Stimulated activated naive CD8-positive, alpha-beta T cell treated with anti-CD3 and anti-CD28 coated beads, Interleukin-15, amount 100 ng/mL, for 72 hours (primary cell): ENCODE measurements at regions not wholly inside any gene's neighbourhood (a gene's known extent, or its start where the extent isn't known, plus 50 kb on each side); places are given as distances from the start of the nearest gene placed in this dataset.
"Not testable (repeated sequence)": the region's sequence is repeated elsewhere in the genome, so short reads cannot be mapped to it uniquely, and the experiment has no call there.

ENCODE experiments used
- ATAC-seq: fragments of 150-1000 bp; cut with Tn5 transposase; 2 replicates; pipeline ENCODE4 v1.10.0; 2021; ENCODE audit warnings: mild to moderate bottlenecking, moderate library complexity
- DNase-seq, 2 donors: peaks; one replicate each; pipeline ENCODE4 v3.0.0; 2021 to 2022
- H3K27ac Mint-ChIP-seq, 2 donors: one replicate each; pipeline ENCODE4 v1.8.0; 2022; ENCODE audit warnings: mild to moderate bottlenecking in 2 of 2, mixed read lengths in 2 of 2, moderate library complexity in 2 of 2
- H3K27me3 Mint-ChIP-seq: one replicate; pipeline ENCODE4 v1.8.0; 2022; ENCODE audit warnings: mixed read lengths
- H3K4me1 Mint-ChIP-seq: one replicate; pipeline ENCODE4 v1.8.0; 2022; ENCODE audit warnings: mild to moderate bottlenecking, mixed read lengths
- H3K4me3 Mint-ChIP-seq, 2 donors: one replicate each; pipeline ENCODE4 v1.8.0; 2022; ENCODE audit warnings: mild to moderate bottlenecking in 2 of 2, mixed read lengths in 2 of 2, moderate library complexity in 1 of 2
- H3K9me3 Mint-ChIP-seq, 2 donors: one replicate each; pipeline ENCODE4 v1.8.0; 2022; ENCODE audit warnings: mixed read lengths in 2 of 2

GRCh38 chr6:131336596-131336995, 201.3 kb downstream of the AKAP7 start:
- DNase-seq, result no peak
- no peak overlapping the region for H3K4me3 Mint-ChIP-seq
- no peak for ATAC-seq
- no peak overlapping the region for H3K27ac Mint-ChIP-seq
- H3K4me1 Mint-ChIP-seq, result peaks cover 6% of the 10 kb centered on the region
- H3K27me3 Mint-ChIP-seq, result no peaks in the 10 kb centered on the region
- H3K9me3 Mint-ChIP-seq, result no peaks in the 10 kb centered on the region

- H3K4me3 Mint-ChIP-seq, ATAC-seq, H3K27me3 Mint-ChIP-seq, H3K27ac Mint-ChIP-seq, H3K9me3 Mint-ChIP-seq, DNase-seq: not testable (repeated sequence)
- peaks cover 14% of the 10 kb centered on the region for H3K4me1 Mint-ChIP-seq
These were observed 211.6 kb downstream of the AKAP7 start for GRCh38 chr6:131346896-131347295.

GRCh38 chr6:131348572-131348971, 213.3 kb downstream of the AKAP7 start:
- H3K4me1 Mint-ChIP-seq, result peaks cover 14% of the 10 kb centered on the region
- DNase-seq, result no peak
- ATAC-seq, result no peak
- no peaks in the 10 kb centered on the region for H3K9me3 Mint-ChIP-seq
- H3K27ac Mint-ChIP-seq, result peak overlapping the region; percentile 8 to 68
- no peaks in the 10 kb centered on the region for H3K27me3 Mint-ChIP-seq
- no peak overlapping the region for H3K4me3 Mint-ChIP-seq

GRCh38 chr6:131349199-131349598, 213.9 kb downstream of the AKAP7 start:
- Mint-ChIP-seq H3K4me3 (no peak overlapping the region), H3K27ac (no peak overlapping the region), H3K27me3 (no peaks in the 10 kb centered on the region), H3K9me3 (no peaks in the 10 kb centered on the region), H3K4me1 (peaks cover 14% of the 10 kb centered on the region)
- no peak for DNase-seq
- ATAC-seq, result no peak

GRCh38 chr6:131353106-131353505, 217.8 kb downstream of the AKAP7 start:
- Mint-ChIP-seq H3K4me1 (peaks cover 14% of the 10 kb centered on the region), H3K27ac (no peak overlapping the region), H3K4me3 (no peak overlapping the region), H3K9me3 (no peaks in the 10 kb centered on the region), H3K27me3 (no peaks in the 10 kb centered on the region)
- ATAC-seq (no peak), DNase-seq (no peak)

GRCh38 chr6:131353876-131354275, 218.6 kb downstream of the AKAP7 start:
- ATAC-seq (no peak), DNase-seq (no peak)
- no peaks in the 10 kb centered on the region for H3K9me3 Mint-ChIP-seq
- H3K4me3 Mint-ChIP-seq, result no peak overlapping the region
- peaks cover 6% of the 10 kb centered on the region for H3K4me1 Mint-ChIP-seq
- no peaks in the 10 kb centered on the region for H3K27me3 Mint-ChIP-seq
- H3K27ac Mint-ChIP-seq, result no peak overlapping the region

- DNase-seq (no peak), ATAC-seq (no peak)
- Mint-ChIP-seq H3K9me3 (no peaks in the 10 kb centered on the region), H3K27ac (no peak overlapping the region), H3K4me1 (peaks cover 1% of the 10 kb centered on the region), H3K27me3 (no peaks in the 10 kb centered on the region), H3K4me3 (no peak overlapping the region)
These were observed 218.7 kb upstream of the ARG1 start for GRCh38 chr6:131354356-131354755.

GRCh38 chr6:131356161-131356560, 216.9 kb upstream of the ARG1 start:
- Mint-ChIP-seq H3K9me3 (no peaks in the 10 kb centered on the region), H3K27ac (no peak overlapping the region)
- no peak for ATAC-seq

GRCh38 chr6:131357501-131357900, 215.5 kb upstream of the ARG1 start:
- H3K27me3 Mint-ChIP-seq, result no peaks in the 10 kb centered on the region
- no peaks in the 10 kb centered on the region for H3K4me1 Mint-ChIP-seq
- H3K27ac Mint-ChIP-seq, result no peak overlapping the region
- no peaks in the 10 kb centered on the region for H3K9me3 Mint-ChIP-seq
- DNase-seq (no peak), ATAC-seq (no peak)
- H3K4me3 Mint-ChIP-seq, result no peak overlapping the region

More at GRCh38 chr6:131356161-131356560, 216.9 kb upstream of the ARG1 start:
- Mint-ChIP-seq H3K4me3 (no peak overlapping the region), H3K27me3 (no peaks in the 10 kb centered on the region), H3K4me1 (no peaks in the 10 kb centered on the region)
- DNase-seq, result no peak

GRCh38 chr6:131362070-131362469, 211.0 kb upstream of the ARG1 start:
- Mint-ChIP-seq H3K9me3 (no peaks in the 10 kb centered on the region), H3K4me1 (peaks cover 16% of the 10 kb centered on the region), H3K27ac (no peak overlapping the region), H3K4me3 (no peak overlapping the region), H3K27me3 (no peaks in the 10 kb centered on the region)
- ATAC-seq, result no peak
- DNase-seq, result no peak

- no peak for ATAC-seq
- Mint-ChIP-seq H3K27ac (no peak overlapping the region), H3K27me3 (no peaks in the 10 kb centered on the region), H3K9me3 (no peaks in the 10 kb centered on the region), H3K4me3 (no peak overlapping the region), H3K4me1 (peaks cover 16% of the 10 kb centered on the region)
- DNase-seq, result no peak
These were observed 210.3 kb upstream of the ARG1 start for GRCh38 chr6:131362696-131363095.

- ATAC-seq (no peak), DNase-seq (no peak)
- Mint-ChIP-seq H3K27ac (peak overlapping the region in 1 of 2 donors; percentile 2), H3K4me1 (peaks cover 21% of the 10 kb centered on the region), H3K27me3 (no peaks in the 10 kb centered on the region), H3K4me3 (no peak overlapping the region), H3K9me3 (no peaks in the 10 kb centered on the region)
These were observed 208.8 kb upstream of the ARG1 start for GRCh38 chr6:131363947-131364834.

GRCh38 chr6:131366223-131366622, 206.8 kb upstream of the ARG1 start:
- Mint-ChIP-seq H3K27ac (no peak overlapping the region), H3K9me3 (no peaks in the 10 kb centered on the region), H3K27me3 (no peaks in the 10 kb centered on the region), H3K4me3 (no peak overlapping the region), H3K4me1 (peaks cover 21% of the 10 kb centered on the region)
- DNase-seq, result no peak
- no peak for ATAC-seq

GRCh38 chr6:131367206-131367873, 205.7 kb upstream of the ARG1 start:
- Mint-ChIP-seq H3K27ac (no peak overlapping the region), H3K9me3 (no peaks in the 10 kb centered on the region), H3K4me3 (no peak overlapping the region), H3K4me1 (peaks cover 21% of the 10 kb centered on the region), H3K27me3 (no peaks in the 10 kb centered on the region)
- DNase-seq (no peak), ATAC-seq (no peak)

- DNase-seq (no peak), ATAC-seq (no peak)
- H3K27me3 Mint-ChIP-seq, result no peaks in the 10 kb centered on the region
- H3K4me3 Mint-ChIP-seq, result no peak overlapping the region
- no peak overlapping the region for H3K27ac Mint-ChIP-seq
- peaks cover 21% of the 10 kb centered on the region for H3K4me1 Mint-ChIP-seq
- H3K9me3 Mint-ChIP-seq, result no peaks in the 10 kb centered on the region
These were observed 204.7 kb upstream of the ARG1 start for GRCh38 chr6:131368198-131368911.

- Mint-ChIP-seq H3K27ac (no peak overlapping the region), H3K27me3 (no peaks in the 10 kb centered on the region), H3K4me3 (no peak overlapping the region), H3K4me1 (peaks cover 6% of the 10 kb centered on the region), H3K9me3 (no peaks in the 10 kb centered on the region)
- ATAC-seq, result no peak
- no peak for DNase-seq
These were observed 200.5 kb upstream of the ARG1 start for GRCh38 chr6:131372535-131372934.
